GM12801 (cell line): ENCODE measurements at regions not wholly inside any gene's neighbourhood (a gene's known extent, or its start where the extent isn't known, plus 50 kb on each side); places are given as distances from the start of the nearest gene placed in this dataset.

ENCODE experiments used
- TF ChIP-seq, protein P1 (sequence below): IDR thresholded peaks from one replicate; pipeline ENCODE4 v1.5.1; 2011; ENCODE audit warnings: control low read depth; ENCODE audit not compliant: insufficient read length; ENCODE audit errors: extremely low read depth

DNA sequence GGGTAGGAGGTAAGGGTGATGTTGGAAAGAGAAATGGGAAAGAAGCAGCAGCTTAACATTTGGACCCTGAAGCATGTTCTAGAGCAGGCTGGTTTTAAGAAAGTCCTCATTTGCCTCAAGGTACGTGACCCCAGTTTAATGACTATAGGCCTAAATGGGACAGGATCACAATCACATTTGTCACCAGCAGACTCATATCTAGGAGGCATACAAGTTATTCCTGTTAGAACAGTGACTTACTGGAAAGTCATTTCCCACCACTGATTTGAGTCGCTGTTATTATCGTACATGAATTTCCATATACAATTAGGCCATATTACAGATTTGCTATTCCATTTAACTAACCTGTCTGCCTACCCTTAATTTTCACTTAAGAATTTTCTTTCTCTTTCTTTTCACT lies 326.1 kb downstream of the DAD1 start:
- TF ChIP-seq, protein P1, sequence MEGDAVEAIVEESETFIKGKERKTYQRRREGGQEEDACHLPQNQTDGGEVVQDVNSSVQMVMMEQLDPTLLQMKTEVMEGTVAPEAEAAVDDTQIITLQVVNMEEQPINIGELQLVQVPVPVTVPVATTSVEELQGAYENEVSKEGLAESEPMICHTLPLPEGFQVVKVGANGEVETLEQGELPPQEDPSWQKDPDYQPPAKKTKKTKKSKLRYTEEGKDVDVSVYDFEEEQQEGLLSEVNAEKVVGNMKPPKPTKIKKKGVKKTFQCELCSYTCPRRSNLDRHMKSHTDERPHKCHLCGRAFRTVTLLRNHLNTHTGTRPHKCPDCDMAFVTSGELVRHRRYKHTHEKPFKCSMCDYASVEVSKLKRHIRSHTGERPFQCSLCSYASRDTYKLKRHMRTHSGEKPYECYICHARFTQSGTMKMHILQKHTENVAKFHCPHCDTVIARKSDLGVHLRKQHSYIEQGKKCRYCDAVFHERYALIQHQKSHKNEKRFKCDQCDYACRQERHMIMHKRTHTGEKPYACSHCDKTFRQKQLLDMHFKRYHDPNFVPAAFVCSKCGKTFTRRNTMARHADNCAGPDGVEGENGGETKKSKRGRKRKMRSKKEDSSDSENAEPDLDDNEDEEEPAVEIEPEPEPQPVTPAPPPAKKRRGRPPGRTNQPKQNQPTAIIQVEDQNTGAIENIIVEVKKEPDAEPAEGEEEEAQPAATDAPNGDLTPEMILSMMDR = no peak

DNA sequence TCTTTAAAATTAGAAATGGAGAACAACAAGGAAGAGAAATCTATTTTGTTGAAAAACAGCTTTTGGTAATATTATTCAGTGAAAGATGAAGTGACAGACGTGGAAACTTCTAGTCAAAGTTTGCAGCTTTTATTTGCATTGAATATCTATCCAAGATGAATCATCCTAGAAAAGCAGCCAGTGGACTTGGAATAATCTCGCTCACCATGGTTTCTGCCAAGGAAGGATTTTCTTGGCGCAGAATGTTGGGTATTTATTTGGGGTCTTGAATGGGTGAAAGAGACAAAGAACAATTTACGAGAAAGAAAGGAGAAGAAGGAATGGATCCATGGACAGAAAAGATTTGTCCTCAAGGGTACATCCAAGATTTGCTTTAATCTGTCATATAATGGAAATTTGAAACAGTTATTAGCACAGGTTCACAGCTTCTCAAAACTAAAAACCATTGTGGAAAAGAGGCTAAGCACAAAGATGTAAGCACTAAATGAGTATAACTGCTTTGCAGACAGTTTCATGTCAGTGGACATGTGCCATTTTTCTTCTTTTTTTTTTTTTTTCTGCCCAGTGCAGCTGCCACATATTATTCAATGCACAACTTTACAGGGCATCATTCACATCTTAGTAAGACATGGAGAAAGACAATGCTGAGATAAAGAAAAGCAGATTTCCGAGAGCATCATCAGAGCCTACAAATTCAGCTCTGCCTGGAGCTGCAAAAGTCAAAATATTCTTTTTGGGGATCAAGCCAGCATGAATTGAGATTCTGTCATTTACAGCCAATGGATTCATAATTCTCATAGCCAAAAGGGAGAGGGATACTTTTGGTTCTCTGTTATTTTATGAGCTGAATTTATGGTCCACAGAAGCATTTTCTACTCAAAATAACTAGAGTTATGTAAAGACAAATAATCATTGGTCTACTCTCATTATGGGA lies 333.7 kb downstream of the DAD1 start:
- TF ChIP-seq, protein P1 = no peak

DNA sequence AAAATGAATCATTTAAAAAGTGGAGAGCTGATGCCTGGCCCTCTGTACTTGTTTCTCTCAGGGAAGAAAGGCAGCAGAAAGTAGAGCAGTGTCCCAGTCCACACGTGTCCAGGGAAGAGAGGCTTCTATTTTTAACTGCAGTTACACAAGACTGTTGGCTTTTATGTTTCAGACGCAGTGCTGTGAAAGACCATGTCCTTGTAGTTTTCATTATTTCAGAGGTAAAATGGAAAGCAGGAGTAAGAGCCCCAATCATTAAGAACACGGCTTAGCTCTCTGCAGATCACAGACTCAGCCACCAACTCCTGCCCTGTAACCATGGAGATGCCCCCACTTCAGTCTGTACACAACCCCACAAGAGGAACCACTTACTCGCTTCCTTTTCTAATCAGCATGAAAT lies 336.3 kb downstream of the DAD1 start:
- TF ChIP-seq, protein P1 = no peak

DNA sequence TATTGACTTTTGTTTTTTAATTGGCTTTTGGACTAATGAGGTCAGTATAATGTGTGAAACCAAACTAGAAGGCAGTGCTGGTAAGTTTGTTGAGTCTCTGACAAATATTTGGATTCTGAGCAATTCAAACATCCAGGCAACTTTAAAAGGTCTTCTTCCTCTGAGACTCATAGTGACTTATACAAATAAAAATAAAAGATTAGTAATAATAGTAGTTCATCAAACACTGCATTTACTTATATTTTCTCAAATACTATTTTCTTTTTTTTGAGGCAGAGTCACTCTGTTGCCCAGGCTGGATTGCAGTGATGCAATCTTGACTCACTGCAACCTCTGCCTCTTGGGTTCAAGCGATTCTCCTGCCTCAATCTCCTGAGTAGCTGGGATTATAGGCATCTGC lies 337.9 kb downstream of the DAD1 start:
- TF ChIP-seq, protein P1 = no peak

DNA sequence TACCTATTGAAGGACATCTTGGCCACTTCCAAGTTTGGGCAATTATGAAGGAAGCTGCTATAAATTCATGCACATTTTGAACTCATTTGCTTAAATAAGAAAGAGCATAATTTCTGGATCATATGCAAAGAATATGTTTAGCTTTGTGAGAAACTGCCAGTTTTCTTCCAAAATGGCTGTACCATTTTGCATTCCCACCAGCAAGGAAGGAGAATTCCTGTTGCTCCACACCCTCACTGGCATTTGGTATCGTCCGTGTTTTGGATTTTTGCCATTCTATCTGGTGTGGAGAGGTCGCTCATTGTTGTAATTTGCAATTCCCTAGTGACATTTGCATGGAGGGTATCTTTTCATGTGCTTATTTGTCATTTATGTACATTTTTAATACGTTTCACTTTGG lies 339.3 kb downstream of the DAD1 start:
- TF ChIP-seq, protein P1 = no peak

DNA sequence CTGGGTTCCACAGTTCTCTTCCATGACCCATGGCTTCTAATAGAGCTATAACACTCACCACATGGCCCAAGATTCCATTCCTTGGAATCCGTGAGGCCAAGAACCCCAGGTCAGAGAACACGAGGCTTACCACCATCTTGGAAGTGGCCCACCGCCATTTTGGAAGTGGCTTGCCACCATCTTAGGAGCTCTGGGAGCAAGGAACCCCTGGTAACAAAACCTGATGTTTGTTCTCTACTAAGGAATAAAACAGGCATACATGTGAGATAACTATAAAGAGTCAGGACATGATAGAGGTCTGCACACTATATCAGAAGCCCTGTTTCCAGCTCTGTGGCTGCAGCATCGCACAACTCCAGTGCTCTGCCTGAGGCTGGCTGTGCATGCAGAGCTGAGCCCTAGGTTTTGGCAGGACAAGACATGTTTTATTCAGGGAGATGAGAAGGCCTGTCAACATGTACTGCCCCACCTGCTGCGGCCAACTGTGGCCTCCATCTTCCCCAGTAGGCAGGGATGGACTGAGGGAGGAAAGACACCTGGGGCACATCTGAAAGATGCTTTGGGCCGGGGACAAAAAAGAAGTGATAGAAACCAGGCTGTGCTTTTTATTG lies 344.9 kb downstream of the DAD1 start:
- TF ChIP-seq, protein P1 = no peak

DNA sequence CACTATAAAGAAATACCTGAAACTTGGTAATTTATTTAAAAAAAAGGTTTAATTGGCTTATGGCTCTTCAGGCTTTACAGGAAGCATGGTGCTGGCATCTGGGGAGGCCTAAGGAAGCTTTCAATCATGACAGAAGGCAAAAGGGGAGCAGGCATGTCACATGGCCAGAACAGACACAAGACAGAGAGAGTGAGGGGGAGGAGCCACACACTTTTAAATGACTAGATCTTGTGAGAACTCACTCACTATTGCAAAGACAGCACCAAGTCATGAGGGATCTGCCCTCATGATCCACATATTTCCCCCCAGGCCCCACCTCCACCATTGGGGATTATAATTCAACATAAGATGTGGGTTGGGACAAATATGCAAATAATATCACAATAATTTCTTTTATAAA lies 355.6 kb downstream of the DAD1 start:
- TF ChIP-seq, protein P1 = no peak
